OCI-LY1 (cell line): ENCODE measurements at regions not wholly inside any gene's neighbourhood (a gene's known extent, or its start where the extent isn't known, plus 50 kb on each side); places are given as distances from the start of the nearest gene placed in this dataset.

ENCODE experiments used
- H2AFZ ChIP-seq: fragments of 200-600 bp; sonication (generic), shearing (Covaris generic); 2 replicates; pipeline ENCODE4 v1.6.0; 2014; ENCODE audit warnings: antibody characterized with exemption, mild to moderate bottlenecking, low read length
- H3F3A ChIP-seq: fragments of 200-600 bp; sonication (generic), shearing (Covaris generic); 2 replicates; pipeline ENCODE4 v1.6.0; 2014; ENCODE audit warnings: mild to moderate bottlenecking, antibody characterized with exemption, low read length, moderate library complexity; ENCODE audit not compliant: insufficient read depth
- H3K27ac ChIP-seq: fragments of 200-600 bp; sonication (generic); 2 replicates; pipeline ENCODE4 v1.5.1; 2014; ENCODE audit warnings: low read length, mixed run types, mild to moderate bottlenecking, low read depth; ENCODE audit not compliant: poor library complexity, severe bottlenecking
- H3K27me3 ChIP-seq: fragments of 200-600 bp; sonication (generic); 2 replicates; pipeline ENCODE4 v1.6.0; 2014; ENCODE audit warnings: antibody characterized with exemption, mild to moderate bottlenecking, low read length, moderate library complexity; ENCODE audit not compliant: insufficient read depth
- H3K36me3 ChIP-seq: fragments of 200-600 bp; sonication (generic); 2 replicates; pipeline ENCODE4 v1.6.1; 2014; ENCODE audit warnings: mild to moderate bottlenecking, antibody characterized with exemption, low read length, moderate library complexity, mixed read lengths; ENCODE audit not compliant: insufficient read depth
- H3K4me1 ChIP-seq: fragments of 200-600 bp; sonication (generic); 2 replicates; pipeline ENCODE4 v1.5.1; 2014; ENCODE audit warnings: mild to moderate bottlenecking, low read length, moderate library complexity; ENCODE audit not compliant: insufficient read depth, severe bottlenecking
- H3K4me2 ChIP-seq: fragments of 200-600 bp; sonication (generic), shearing (Covaris generic); 2 replicates; pipeline ENCODE4 v1.6.1; 2014; ENCODE audit warnings: low read length
- H3K4me3 ChIP-seq: fragments of 200-600 bp; sonication (generic); 2 replicates; pipeline ENCODE4 v1.5.1; 2014; ENCODE audit warnings: low read length, low read depth, mild to moderate bottlenecking, mixed read lengths; ENCODE audit not compliant: poor library complexity, severe bottlenecking
- H3K79me2 ChIP-seq: fragments of 200-600 bp; shearing (Covaris generic); 2 replicates; pipeline ENCODE4 v1.6.1; 2016; ENCODE audit warnings: mixed run types, low read length, mixed read lengths; ENCODE audit not compliant: insufficient read depth
- H3K9ac ChIP-seq: fragments of 200-600 bp; sonication (generic), shearing (Covaris generic); 2 replicates; pipeline ENCODE4 v1.6.1; 2014; ENCODE audit warnings: mild to moderate bottlenecking, low read length, mixed read lengths
- H3K9me2 ChIP-seq: fragments of 200-600 bp; sonication (generic), shearing (Covaris generic); 2 replicates; pipeline ENCODE4 v1.6.1; 2014; ENCODE audit warnings: low read depth, mild to moderate bottlenecking, low read length, mixed read lengths
- H3K9me3 ChIP-seq: fragments of 200-600 bp; shearing (Covaris generic); 2 replicates; pipeline ENCODE4 v1.6.1; 2014; ENCODE audit warnings: low read length, mixed read lengths
- H4K20me1 ChIP-seq: fragments of 200-600 bp; sonication (generic), shearing (Covaris generic); 2 replicates; pipeline ENCODE4 v1.6.0; 2016; ENCODE audit warnings: mild to moderate bottlenecking, low read length; ENCODE audit not compliant: insufficient read depth
- CTCF ChIP-seq: fragments of 200-600 bp; sonication (generic), shearing (Covaris generic); IDR thresholded peaks from 2 replicates; pipeline ENCODE4 v1.5.1; 2017; ENCODE audit warnings: mild to moderate bottlenecking, antibody characterized with exemption, low read length, moderate library complexity, mixed read lengths
- EZH2 ChIP-seq: fragments of 200-600 bp; sonication (generic), shearing (Covaris generic); IDR thresholded peaks from 2 replicates; pipeline ENCODE4 v1.8.0; 2017; ENCODE audit warnings: borderline replicate concordance, mixed run types, mild to moderate bottlenecking, antibody characterized with exemption, low read length, moderate library complexity, mixed read lengths

- Histone ChIP-seq H3K27ac (no peak overlapping the region), H3K79me2 (no peaks in the 10 kb centered on the region), H3K4me2 (no peak overlapping the region), H3F3A (no peaks in the 10 kb centered on the region), H4K20me1 (no peaks in the 10 kb centered on the region), H3K36me3 (no peaks in the 10 kb centered on the region), H3K9me3 (no peaks in the 10 kb centered on the region), H2AFZ (no peak overlapping the region), H3K27me3 (no peaks in the 10 kb centered on the region), H3K9ac (no peak overlapping the region), H3K4me1 (no peaks in the 10 kb centered on the region), H3K9me2 (no peaks in the 10 kb centered on the region), H3K4me3 (no peak overlapping the region)
- no peak for TF ChIP-seq EZH2
- TF ChIP-seq CTCF = no peak
Measured at GRCh38 chr11:15700456-15700855, 585.7 kb downstream of the INSC start.

- no peak overlapping the region for H3K4me3 ChIP-seq
- no peaks in the 10 kb centered on the region for H3K9me3 ChIP-seq
- H3K9me2 ChIP-seq = no peaks in the 10 kb centered on the region
- H3K4me2 ChIP-seq = no peak overlapping the region
- H3K4me1 ChIP-seq = no peaks in the 10 kb centered on the region
- TF ChIP-seq CTCF (no peak), EZH2 (no peak)
- H3K27me3 ChIP-seq = no peaks in the 10 kb centered on the region
- H3K79me2 ChIP-seq = no peaks in the 10 kb centered on the region
- no peak overlapping the region for H2AFZ ChIP-seq
- no peaks in the 10 kb centered on the region for H4K20me1 ChIP-seq
- H3K9ac ChIP-seq = no peak overlapping the region
- no peaks in the 10 kb centered on the region for H3K36me3 ChIP-seq
- no peak overlapping the region for H3K27ac ChIP-seq
- H3F3A ChIP-seq = no peaks in the 10 kb centered on the region
Measured at GRCh38 chr11:15704064-15704463, 589.3 kb downstream of the INSC start.

GRCh38 chr11:15704556-15704955 is 589.8 kb downstream of the INSC start:
- H3K27me3 ChIP-seq = no peaks in the 10 kb centered on the region
- no peaks in the 10 kb centered on the region for H3F3A ChIP-seq
- no peak overlapping the region for H3K4me3 ChIP-seq
- H2AFZ ChIP-seq = no peak overlapping the region
- H4K20me1 ChIP-seq = no peaks in the 10 kb centered on the region
- no peaks in the 10 kb centered on the region for H3K36me3 ChIP-seq
- no peak overlapping the region for H3K4me2 ChIP-seq
- no peaks in the 10 kb centered on the region for H3K9me2 ChIP-seq
- TF ChIP-seq CTCF (no peak), EZH2 (no peak)
- no peak overlapping the region for H3K9ac ChIP-seq
- H3K9me3 ChIP-seq = no peaks in the 10 kb centered on the region
- no peaks in the 10 kb centered on the region for H3K4me1 ChIP-seq
- no peak overlapping the region for H3K27ac ChIP-seq
- H3K79me2 ChIP-seq = no peaks in the 10 kb centered on the region
